GM18519 (cell line): ENCODE measurements at regions not wholly inside any gene's neighbourhood (a gene's known extent, or its start where the extent isn't known, plus 50 kb on each side); places are given as distances from the start of the nearest gene placed in this dataset.

Source experiments
- ATAC-seq: cut with Tn5 transposase; IDR thresholded peaks from one replicate; pipeline ENCODE4 v1.9.1; 2021; ENCODE audit warnings: mild to moderate bottlenecking, moderate library complexity; ENCODE audit not compliant: unreplicated experiment, low FRiP score

DNA sequence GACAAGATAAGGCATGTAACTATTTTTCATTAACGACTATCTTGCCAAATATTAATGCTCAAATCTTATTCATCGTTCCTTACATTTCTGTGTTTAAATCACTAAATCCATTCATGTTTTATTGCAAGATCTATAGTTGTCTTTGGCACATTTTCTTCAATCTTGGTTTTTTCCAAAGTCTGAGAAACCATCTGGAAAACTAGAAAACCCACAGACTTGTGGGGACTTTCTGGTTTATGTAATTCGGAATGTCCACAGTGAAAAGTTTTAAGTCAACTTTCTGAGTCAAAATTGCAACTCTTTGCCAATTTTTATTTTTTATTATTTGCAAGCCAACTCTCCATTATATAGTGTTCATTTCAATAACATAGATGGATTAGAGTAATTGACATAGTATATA lies 520.8 kb upstream of the ADAMTS5 start:
- ATAC-seq = no peak

DNA sequence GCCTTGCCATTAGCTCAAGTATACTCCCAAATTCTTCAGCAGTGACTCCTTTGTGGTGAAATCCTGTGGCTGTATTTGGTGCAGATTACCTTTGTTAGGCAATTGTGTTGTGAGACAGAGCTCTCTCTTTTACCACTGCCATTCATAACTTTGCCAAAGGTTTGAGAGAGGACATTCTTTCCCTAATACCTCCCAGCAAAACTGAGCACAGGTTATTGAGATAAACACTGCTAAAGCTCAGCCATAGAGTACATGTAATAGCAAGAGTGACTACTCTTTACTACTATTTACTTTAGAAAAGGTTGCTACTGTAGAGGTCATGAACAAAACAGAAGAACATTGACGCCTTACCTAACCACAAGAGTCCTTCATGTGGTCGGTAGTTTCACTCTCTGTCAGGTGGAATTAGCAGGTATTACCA lies 514.0 kb upstream of the ADAMTS5 start:
- ATAC-seq = no peak

DNA sequence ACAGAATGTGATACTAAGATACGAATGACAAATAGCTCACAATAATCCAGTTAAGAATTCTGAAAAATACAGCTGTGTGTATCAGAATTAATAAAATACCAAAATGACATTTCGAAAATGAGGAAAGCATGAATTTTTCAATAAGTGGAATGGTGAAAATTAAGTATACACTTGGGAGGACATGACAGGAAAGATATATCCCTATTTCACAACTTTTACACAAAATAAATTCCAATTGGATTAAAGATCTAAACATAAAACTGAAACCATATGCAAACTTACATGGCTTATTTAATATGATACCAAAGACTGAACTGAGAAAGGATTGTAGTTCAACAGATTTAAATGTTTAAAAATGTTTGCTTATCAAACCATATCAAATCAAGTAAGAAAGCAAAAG lies 510.4 kb upstream of the ADAMTS5 start:
- ATAC-seq = no peak

DNA sequence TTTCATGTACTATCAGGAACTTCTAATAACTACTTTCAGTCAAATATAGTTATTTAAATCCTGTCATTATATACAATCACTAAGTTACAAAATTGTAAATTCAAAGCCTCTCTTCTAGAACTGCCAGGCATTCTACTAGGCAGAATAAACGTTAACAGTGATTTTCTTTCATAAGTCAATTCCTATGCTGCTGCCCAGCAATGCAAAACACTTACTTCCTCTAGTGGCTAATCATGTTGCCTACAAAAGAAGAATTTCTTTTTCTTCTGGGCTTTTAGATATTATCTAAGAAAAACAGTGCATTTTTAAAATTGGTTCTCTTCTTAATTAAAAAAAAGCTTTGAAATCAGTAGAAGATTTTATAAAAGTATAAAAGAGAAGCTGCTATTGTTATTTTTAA lies 509.8 kb upstream of the ADAMTS5 start:
- no peak for ATAC-seq

DNA sequence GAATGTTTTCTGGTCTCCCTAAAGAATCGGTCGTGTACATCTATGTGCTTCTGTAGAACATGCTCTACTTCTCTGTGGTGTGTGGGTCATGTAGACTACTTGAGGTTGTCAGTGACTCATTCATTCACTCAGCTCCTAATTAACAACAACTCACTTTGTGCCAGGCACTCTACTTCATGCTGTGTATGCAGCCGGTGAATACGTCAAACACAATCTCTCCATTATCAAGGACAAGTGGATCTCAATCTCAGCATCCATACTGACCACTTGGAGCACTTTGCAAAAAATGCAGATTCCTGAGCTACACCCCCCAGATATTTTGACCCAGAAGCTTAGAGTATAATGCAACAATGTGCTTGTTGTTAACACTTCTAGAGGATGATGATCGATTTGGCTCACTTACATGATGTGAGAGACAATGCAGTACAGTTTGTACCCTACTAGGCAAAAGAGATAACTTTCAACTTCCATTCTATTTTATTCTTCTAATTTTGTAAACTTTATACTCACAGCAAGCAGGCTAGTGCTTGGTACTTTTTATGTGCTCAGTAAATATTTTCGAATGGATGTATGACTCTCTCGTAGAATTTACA lies 508.6 kb upstream of the ADAMTS5 start:
- ATAC-seq = no peak

DNA sequence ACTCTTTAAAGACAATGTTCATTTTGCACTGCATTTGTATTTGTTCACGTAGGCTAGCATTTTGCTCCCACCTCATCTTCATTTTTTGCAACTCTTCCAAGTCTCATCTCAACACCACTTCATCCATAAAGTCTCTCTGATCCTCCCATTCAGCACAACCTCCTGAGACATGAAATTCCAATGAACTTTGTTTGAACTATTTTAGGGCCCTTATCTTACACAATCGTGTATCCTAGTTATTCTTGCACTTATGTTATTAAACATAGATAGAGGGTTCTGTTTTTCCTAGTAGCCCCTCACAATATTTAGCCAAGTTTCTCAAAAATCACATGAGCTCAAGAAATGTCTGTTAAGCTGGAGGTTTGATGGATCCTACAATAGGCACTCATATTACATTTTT lies 500.5 kb upstream of the ADAMTS5 start:
- ATAC-seq = no peak

DNA sequence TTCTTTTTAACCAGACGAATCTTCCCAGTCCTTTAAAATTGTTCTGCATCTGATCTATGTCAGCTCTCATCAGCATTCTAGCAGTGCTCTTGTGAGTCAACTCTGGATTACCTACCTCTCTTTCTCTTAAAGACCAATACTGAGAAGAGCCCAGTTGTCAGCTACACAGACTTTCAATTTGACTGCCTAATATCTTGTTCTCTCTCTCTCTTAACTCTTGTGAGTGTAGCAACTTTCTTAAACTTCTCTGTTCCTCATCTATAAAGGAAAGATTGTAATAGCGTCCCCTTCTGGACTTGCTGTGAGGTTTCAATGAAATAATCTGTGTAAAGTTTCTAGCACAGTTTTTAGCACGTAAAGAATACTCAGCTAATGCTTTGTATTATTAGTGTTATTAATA lies 499.3 kb upstream of the ADAMTS5 start:
- no peak for ATAC-seq

DNA sequence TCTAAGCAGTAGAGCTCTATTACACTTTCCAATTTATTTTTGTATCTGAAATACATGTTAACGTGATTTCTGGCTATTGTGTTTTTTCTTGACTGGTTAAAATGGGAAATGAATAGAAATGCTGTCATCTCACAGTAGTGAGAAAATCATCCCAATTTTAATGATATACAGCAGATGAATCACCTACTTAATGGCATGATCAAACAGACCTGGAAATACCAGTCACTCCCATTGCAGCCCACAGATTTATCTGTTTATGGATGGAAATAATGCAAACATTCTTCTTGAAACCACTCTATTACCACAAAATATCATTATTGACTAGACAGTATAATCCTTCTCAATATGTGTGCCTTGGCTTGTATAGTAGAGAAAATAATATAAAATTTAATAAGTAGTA lies 497.8 kb upstream of the ADAMTS5 start:
- ATAC-seq = no peak

DNA sequence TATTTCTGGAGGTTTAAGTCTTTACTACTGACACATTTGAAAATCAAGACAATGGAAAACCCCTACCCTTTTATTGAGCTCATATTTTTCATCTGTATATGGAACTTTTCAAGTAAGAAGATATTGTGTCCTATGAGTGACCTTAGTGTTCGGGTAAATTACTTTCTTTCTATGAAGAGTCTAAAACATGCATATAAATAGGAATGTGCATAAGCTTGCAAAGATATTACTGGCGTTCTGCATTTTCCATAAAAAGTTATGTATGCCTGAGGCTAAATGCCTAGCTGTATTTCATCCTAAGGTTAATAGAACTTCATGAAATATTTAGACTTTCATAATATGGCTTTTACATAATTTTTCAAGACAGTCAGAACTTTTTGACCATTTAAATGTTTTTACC lies 495.8 kb upstream of the ADAMTS5 start:
- ATAC-seq = no peak

DNA sequence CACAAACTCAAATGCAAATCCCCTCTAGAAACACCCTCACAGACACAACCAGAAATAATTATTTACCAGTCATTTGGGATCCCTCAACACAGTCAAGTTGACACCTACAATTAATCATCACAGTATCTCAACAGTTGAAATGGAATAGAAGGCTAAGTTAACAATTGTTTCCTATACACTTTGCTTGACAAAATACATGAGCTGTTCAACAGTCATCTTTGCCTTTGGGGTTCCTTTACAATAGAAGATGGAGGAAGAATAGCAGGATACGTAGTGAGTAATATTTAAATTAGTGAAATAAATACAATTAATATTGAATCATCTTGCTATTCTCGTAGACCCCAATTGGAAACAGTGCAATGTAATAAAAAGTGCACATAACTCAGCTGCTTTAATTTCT lies 487.3 kb upstream of the ADAMTS5 start:
- ATAC-seq = no peak

DNA sequence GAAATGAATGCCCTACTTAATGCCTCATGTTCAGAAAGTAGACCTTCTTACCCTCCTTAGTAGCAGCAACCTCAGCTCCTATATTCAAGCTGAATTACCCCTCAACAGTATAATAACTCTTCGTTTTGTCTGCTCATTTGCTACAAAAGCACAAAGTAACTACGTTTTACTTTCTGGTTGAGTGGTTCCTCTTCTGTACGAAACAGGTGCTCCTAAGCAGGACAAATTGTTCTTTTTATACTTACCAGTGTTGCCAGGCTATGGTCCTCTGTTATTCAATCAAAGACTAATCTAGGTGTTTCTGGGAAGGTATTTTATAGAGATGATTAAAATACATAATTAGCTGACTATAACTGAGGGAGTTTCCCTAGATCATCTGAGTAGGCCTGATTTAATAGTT lies 484.2 kb upstream of the ADAMTS5 start:
- no peak for ATAC-seq

DNA sequence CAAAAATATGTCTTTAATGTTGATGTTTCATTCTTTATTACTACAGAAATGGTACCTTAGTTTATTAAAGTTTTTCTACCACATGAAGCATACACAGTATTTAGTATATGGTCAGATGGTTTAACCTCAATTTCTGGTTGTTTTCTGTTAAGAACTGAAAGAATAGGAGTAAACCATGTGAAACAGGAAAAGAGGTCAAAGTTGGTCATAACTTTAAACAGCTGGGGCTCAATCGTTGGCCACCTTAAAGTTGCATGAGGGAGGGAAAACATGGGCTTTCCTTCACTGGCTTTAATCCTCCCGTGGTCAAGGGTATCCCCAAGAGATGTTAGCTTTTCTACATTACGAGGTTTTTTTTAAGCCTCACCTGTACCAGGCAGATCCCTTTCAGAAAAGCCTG lies 483.3 kb upstream of the ADAMTS5 start:
- no peak for ATAC-seq

DNA sequence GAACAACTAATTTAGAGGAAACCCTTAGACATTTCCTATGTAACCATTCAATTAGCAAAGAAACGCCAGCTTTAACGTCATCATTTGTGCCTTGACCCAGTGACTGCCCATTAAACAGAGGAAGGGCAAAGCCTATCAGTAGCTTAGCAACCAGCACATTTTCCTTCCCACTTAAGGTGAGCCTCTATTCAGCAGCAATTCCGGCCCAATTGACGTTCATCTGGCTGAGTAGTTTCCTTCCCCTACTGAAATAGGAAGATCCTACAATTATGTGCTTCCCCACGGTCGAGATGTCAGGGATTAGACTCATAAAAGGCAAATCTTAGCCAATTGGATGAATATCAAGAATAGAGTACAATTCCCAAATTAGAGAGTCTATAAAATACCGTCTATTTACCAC lies 482.1 kb upstream of the ADAMTS5 start:
- ATAC-seq = no peak

DNA sequence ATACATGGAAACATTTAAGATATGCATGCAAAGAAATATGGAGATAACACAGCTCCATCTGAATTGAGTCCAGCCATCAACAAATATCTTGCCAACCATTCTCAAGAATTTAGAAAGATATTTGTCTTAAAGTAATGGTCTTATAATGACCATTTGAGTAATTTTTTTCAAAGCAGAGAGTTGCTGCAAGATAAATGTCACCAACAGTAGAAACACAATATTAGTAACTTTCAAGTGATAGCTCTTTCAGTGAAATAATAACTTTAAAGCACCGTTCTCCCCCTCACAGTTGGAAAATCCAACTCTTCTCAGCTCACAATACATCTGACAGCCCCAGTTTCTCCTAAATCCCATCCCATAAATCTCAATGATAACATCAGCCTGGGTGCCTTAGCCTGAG lies 481.0 kb upstream of the ADAMTS5 start:
- no peak for ATAC-seq

DNA sequence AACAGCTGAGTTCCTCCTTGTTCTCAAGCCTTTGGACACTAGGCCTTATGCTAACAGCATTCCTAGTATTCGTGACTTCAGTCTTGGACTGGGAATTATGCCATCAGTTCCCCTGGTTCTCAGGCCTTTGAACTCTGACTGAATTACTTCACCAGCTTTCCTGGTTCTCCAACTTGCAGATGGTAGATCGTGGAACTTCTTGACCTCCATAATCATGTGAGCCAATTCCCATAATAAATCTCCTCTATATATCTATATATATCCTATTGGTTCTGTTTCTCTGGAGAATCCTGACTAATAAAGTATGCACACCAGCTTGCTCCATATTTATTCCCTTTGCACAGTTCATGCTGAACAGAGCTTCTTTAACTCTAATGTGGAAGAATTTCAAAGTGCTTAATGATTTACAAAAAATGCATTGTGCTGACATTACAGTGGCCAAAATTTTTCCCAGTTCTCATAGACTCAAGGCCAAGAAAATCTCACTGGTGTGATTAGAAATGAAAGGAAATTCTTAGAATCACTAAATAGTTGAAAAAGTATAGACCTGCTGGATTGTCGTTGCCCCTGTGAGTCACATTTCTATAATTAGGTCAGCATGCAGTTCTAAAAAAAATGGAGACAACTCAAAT lies 462.9 kb upstream of the ADAMTS5 start:
- ATAC-seq = no peak

DNA sequence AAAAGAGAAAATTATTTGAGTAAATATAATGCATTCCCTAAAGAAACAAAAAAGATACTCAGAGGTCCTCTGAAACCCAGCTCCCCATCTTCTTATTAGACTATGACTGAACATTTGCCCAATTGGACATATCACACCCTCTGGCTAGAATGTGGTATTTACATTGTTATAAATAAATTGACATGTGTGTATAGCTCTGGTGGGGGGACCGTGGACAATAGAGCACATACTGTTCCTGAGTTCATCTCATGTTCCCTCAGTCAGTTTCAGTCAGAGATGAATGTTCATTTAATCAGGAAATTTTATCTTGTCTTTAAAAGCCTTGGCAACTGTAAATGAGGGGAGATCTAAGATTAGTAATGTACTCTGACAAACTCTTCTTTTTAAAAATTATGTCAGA lies 459.3 kb upstream of the ADAMTS5 start:
- no peak for ATAC-seq

DNA sequence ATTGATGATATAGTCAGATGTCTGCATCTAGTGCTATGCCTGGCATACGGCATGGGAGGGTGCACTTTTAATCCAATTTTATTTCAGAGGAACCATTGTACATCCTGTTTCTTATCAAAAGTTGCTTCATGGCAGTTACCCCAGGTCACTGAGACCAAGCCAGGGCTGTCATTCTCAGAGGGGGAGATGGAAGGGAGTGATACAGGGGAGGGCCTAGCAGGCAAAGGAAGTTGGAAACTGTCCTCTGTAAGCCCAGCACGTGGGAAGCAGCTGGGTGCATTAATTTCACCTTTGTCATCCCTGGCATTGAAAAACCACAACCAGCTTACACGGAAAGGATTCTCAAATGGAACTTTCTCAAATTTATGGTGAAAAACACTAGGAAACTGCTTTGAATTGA lies 458.7 kb upstream of the ADAMTS5 start:
- no peak for ATAC-seq

DNA sequence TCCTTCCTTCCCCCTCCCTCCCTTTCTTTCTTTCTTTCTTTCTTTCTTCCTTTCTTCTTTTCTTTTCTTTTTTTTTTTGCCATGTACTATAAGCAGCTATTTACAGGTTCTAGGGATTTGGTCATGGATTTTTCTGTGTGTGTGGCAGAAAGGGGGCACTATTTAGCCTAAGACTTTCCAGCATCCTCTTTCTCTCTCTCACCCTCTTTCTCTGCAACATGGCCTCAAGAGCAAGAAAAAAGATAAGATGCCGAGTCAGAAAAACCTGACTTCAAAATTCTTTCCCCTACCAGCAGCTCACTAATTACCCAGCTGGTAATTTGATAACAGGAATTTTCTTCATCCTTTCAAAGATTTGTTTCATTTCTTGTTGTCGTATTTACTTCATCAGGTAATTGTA lies 458.3 kb upstream of the ADAMTS5 start:
- no peak for ATAC-seq

DNA sequence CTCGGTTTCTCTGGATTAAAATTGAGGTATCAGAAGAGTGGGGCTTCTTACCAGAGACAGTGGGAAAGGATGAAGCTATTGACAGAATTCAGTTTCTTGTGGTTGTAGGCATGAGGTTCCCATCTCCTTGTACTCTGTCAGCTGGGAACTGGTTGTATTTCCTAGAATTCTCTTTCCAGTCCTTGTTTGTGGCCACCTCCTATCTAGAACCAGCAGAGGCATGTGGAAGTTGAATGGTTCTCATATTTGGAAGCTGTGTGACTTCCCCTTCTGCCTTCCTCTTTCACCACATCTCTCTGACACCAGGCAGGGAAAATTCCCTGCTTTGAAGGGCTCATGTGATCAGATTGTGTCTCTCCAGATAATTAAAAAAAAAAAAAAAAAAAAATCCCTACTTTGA lies 457.7 kb upstream of the ADAMTS5 start:
- no peak for ATAC-seq

DNA sequence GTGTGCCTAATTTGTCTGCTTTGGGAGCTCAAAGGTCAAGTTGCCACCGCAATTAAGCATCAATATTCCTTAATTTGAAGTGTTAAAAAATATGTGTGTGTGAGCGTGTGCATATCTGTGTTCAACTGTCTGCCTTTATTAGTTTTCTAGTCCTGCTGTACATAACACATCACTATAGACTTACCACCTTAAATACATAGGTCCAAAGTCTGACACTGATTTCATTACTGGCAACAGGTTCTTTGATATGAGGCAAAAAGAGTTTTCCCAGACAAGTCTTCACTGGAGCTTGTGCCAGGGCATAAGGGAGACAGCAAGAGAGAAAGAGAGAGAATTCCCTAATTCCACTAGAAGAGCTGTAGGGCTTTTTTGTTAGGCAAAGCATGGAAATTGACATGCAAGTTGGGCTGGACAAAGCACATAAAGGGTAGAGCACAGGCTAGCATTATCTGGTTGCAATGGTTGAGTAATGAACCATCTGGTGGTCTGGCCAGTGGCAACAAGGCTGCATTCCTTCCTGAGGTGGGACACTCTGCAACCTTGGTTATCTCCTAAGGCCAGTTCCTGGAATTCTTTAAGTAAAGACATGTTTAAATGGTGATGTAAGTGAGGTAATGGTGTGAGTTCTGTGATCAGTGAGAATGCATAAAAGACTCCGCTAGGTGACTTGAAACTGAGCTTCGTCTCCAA lies 457.2 kb upstream of the ADAMTS5 start:
- ATAC-seq = no peak

DNA sequence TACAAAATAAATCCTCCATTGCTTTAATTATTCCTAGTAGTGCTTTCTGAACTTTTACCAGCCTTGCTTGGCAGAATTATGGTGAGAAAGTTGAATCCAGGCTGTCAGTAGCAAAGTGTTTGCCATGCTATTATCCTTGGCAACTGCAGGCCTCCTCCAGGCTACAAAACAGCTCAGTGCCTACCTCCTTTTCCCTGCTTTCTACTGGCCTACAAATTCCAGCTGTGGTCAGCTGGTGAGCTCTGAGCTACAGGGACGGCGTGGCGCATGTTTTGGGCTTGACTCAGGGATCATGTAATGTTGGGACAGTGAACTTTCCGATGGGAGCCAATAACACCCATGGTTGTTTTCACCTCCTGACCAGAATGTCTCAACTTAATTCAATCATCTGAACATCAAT lies 456.1 kb upstream of the ADAMTS5 start:
- no peak for ATAC-seq

DNA sequence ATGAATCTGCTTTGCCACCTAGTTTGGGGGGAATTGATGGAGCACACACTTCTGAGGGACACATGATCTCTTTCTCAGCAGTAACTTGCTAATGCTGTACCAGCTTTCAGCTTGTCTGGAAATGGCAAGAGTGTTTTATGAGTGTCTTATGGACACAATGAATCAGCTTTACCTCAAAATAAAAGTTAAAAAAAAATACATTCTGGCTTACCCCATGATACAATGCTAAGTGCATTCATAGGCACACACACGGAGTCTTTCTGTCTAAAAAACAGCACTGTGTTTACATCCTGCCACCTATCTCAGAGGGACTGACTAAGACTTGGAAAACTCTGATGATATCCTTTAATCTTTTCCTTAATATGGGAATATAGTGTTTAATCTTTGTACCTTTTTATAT lies 455.5 kb upstream of the ADAMTS5 start:
- ATAC-seq = no peak
